Left forelimb (tissue), 1 donor: ENCODE measurements at regions not wholly inside any gene's neighbourhood (a gene's known extent, or its start where the extent isn't known, plus 50 kb on each side); places are given as distances from the start of the nearest gene placed in this dataset.

ENCODE experiments used
- DNase-seq: peaks from one replicate; pipeline ENCODE4 v3.0.0-alpha.2; 2018; ENCODE audit warnings: low spot score

- no peak for DNase-seq
Observed at GRCh38 chr3:164572436-164572835, 505.9 kb downstream of the SI start.

GRCh38 chr3:164550857-164551256 lies 527.4 kb downstream of the SI start:
- DNase-seq, result no peak

DNA sequence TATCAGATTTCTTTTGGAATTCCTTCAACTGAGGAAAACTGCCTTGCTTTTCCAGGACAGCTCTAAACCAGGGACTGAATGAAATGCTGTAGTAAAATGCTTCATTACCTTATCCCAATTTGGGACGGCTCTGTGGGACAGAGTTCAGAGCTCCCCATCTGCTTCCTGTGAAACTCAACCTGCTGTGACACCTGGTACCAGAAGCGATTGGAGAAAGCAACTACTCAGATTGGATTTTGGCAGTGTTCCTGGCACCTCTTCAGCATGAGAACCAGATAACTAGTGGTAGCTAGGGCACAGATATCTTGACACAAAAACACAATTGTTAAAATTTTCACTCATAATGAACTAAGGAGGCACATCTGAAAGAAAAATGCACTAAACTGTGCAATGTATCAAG lies 539.1 kb downstream of the SI start:
- no peak for DNase-seq

GRCh38 chr3:164537485-164537884 lies 540.8 kb downstream of the SI start:
- no peak for DNase-seq

DNA sequence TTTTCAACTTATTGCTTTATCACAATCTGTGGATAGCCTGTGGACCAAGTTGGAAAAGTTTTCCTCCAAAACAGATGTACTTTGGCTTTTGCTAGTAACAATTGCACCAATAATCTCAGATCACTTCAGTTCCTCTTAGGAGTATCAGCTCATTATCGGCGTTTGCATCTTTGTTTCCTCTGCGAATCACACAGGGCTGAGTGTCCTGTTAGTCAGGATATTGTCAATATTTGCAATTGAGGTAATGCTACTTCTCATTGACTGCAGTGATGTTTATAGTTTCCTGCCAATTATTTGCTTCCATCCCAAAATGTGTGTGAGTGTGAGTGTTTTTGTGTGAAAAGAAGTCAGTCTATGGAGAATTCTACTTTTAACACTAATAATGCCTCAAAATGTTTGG lies 545.0 kb downstream of the SI start:
- no peak for DNase-seq

GRCh38 chr3:164526250-164526649 lies 552.0 kb downstream of the SI start:
- DNase-seq, result no peak

DNA sequence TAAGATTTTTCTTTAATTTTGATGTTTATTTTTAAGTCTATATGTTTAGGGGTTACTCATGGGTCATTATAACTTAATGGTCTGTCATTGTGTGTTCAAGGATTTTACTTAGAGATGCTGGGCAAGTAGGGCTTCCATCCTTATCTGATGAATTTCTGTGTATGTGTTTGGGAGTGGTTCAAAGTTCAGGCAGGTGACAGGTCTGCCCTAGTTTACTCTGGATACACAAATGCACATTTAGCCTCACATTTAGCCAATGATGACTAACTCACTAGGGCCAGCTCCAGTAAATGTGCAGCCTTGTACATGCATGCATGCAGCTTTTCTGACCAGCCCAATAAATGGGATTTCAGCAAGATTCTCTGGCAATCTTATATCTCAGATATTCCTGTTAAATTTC lies 554.1 kb downstream of the SI start:
- DNase-seq, result no peak

GRCh38 chr3:164522073-164522763 lies 556.1 kb downstream of the SI start:
- no peak for DNase-seq

GRCh38 chr3:164521644-164522043 lies 556.7 kb downstream of the SI start:
- no peak for DNase-seq

DNA sequence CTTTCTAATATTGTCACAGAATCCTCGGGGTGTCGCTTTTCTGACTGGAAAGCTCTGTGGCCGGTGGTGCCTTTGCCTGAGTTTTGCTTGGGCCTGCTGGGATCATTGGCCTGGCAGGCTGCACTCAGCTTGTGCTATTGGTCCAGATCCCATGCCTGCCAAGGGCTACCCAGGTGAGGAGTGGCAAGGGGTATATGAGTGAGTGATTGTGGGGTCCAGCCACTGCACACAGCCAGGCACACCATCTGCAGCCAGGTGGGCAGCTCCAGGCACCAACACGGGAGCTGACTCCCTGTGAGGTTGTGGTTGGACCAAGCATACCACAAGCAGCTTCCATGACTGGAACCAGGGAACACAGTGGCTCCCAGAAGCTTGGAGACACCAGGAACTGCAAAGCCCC lies 557.2 kb downstream of the SI start:
- no peak for DNase-seq

GRCh38 chr3:164515256-164515655 lies 563.0 kb downstream of the SI start:
- DNase-seq, result no peak

DNA sequence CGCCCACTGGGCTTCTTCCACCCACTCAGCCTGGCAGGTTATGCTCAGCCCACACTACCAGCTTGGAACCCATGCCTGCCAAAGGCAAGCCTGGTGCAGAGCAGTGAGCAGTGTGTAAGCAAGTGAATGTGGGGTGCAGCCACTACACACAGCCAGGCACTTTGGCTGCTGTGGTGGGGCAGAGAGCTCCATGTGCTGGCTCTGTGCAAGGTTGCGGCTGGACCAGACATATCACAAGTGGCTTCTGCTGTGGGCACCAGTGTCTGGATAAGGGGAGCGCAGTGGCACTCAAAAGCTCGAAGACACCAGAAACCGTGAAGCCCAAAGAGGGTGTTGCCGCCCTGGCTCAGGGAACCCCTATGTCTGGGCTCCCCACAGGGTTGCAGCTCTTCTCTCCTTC lies 563.7 kb downstream of the SI start:
- DNase-seq, result no peak

GRCh38 chr3:164507886-164508285 lies 570.4 kb downstream of the SI start:
- no peak for DNase-seq

DNA sequence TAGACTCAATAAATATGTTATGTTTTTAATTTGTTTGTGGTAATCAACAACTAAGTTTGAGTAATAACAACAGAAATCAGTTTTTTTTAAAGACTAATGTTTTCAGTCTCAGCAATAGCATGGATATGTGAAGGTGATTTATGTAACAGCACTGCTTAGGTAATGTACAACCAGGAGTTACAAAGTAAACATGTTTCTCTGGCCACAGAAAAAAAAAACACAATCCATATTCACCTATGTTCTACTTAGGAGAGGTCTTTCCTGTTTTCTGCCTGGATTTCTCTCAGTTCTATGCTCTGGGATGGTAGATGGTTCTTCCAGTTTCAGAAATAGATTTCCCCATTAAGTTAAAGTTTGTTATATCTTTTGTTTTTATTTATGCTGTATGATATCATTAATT lies 579.4 kb downstream of the SI start:
- DNase-seq, result no peak

GRCh38 chr3:164488893-164489292 lies 589.4 kb downstream of the SI start:
- DNase-seq, result no peak

DNA sequence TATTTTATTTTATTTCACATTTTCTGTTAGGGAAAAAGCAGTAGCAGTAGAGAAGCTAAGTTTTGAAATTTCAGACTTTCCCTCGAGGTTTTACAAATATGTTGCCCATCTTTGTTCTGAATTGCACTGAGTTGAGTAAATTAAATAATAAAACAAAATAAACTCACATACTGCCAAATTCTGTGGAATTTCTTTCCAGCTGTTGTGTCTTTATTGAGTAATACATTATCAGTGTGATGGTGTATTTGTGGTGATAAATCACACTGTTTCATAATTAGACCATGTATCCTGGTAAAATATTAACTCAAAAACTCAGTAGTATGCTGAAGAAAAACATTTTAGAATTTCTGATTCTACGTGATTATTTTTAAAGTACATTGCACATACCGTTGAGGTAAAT lies 592.1 kb downstream of the SI start:
- no peak for DNase-seq

DNA sequence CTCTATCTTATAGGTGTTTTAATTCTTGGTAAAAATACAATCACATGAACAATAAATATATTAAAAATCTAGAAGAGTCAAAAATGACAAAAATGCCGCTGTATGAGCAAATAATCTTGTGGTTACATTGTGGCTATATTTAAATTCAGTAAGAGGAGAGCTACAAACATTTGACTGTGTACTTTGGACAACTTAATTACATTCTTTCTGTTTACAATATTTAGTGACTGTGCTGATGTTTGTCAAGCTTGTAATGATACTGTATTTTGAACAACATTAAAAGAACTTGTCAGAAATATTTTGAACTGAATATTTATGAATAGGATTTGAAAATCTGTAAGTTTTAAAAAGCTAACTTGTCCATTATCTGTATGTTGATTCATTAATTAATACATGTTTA lies 598.3 kb downstream of the SI start:
- no peak for DNase-seq

GRCh38 chr3:164479406-164479805 lies 598.9 kb downstream of the SI start:
- no peak for DNase-seq

GRCh38 chr3:164478323-164478722 lies 600.0 kb downstream of the SI start:
- DNase-seq, result no peak

DNA sequence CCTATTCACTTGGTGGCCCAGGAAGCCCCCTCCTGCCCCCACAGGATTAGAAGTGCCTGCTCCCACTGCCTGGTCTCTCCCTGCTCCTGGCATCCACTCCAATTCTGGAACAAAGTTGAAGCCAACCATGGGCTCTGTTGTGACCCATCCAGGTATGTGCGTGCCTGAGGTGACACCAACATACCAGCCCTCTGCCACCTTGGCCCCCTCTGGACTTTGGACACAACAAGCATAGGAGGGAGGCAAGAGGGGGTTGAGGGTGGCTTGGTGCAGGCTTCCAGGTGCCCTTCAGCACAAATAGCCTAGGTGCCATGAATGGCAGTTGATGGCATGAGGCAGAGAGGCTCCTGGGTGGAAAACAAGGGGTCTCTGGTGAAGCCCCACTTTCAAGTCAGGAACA lies 600.9 kb downstream of the SI start:
- no peak for DNase-seq

DNA sequence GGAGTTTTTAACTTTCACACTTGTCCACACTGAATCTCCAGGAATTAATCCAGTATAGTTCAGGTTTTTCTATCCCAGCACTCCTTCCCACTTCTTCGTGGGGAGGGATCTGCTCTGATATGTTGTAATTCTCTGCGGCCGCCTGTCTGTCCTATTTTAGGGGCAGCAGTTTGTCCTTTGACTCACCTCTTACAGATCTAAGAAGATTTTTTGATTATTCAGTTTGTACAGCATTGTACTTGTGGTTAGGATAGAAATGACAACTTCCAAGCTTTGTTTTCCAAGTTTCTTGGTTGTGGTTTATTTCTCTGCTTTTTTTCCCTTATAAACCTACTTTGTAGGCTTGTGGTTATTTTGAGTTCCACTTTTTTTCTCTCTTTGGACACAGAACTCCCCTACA lies 601.7 kb downstream of the SI start:
- no peak for DNase-seq

DNA sequence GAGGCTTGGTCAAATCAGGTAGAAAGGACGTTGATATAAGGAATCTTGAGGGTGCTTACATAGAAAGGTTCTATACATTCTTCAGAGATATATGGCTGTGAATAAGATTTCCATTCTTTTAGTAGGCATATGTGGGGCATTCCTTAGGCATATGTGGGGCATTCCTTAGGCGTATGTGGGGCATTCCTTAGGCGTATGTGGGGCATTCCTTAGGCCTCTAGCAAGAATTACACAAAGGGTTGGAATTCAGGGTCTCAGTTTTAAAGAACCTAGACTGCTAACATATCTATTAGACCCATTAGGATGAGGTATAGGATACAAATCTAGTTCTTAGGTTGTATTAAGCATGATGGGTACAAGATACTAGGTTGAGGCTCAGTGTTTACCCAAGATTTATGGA lies 607.8 kb downstream of the SI start:
- no peak for DNase-seq

GRCh38 chr3:164468055-164468454 lies 610.2 kb downstream of the SI start:
- no peak for DNase-seq

- no peak for DNase-seq
Observed at GRCh38 chr3:164467007-164467406, 611.3 kb downstream of the SI start.

DNA sequence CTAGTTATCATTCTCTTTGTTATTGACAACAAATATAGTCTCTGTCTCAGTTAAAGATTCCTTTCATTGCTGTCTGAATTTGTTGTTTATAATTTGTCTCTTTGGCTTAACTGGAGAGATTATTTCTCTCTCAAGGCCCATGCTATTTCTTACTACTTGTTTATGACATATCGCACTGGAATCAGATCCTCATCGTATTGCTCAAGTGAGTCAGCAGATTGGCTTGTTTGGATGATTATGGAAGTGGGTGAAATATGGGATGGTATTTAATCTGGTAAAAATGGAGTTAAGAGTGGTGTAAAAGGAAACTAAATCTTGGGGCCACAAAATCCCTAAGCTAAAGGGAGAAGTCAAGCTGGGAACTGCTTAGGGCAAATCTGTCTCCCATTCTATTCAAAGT lies 613.1 kb downstream of the SI start:
- no peak for DNase-seq
